ENCODE measurements at regions not wholly inside any gene's neighbourhood (a gene's known extent, or its start where the extent isn't known, plus 50 kb on each side); places are given as distances from the start of the nearest gene placed in this dataset.

GRCh38 chr10:33609546-33609945 lies 275.1 kb upstream of the NRP1 start:
- TF ChIP-seq, protein P1, sequence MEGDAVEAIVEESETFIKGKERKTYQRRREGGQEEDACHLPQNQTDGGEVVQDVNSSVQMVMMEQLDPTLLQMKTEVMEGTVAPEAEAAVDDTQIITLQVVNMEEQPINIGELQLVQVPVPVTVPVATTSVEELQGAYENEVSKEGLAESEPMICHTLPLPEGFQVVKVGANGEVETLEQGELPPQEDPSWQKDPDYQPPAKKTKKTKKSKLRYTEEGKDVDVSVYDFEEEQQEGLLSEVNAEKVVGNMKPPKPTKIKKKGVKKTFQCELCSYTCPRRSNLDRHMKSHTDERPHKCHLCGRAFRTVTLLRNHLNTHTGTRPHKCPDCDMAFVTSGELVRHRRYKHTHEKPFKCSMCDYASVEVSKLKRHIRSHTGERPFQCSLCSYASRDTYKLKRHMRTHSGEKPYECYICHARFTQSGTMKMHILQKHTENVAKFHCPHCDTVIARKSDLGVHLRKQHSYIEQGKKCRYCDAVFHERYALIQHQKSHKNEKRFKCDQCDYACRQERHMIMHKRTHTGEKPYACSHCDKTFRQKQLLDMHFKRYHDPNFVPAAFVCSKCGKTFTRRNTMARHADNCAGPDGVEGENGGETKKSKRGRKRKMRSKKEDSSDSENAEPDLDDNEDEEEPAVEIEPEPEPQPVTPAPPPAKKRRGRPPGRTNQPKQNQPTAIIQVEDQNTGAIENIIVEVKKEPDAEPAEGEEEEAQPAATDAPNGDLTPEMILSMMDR (IDR thresholded peaks at IDR 0.05; ENCODE audit: borderline replicate concordance) = no peak
- Histone ChIP-seq H3K27me3 (ENCODE audit: low read depth) (no peaks in the 10 kb centered on the region), H3K36me3 (no peaks in the 10 kb centered on the region), H3K4me3 (no peak overlapping the region), H3K4me1 (no peaks in the 10 kb centered on the region), H3K9me3 (replicated peaks) (peaks cover 18% of the 10 kb centered on the region), H3K27ac (replicated peaks) (no peak overlapping the region)
- intact Hi-C loops (cut with micrococcal nuclease) = no loop called here
- no peak for DNase-seq

DNA sequence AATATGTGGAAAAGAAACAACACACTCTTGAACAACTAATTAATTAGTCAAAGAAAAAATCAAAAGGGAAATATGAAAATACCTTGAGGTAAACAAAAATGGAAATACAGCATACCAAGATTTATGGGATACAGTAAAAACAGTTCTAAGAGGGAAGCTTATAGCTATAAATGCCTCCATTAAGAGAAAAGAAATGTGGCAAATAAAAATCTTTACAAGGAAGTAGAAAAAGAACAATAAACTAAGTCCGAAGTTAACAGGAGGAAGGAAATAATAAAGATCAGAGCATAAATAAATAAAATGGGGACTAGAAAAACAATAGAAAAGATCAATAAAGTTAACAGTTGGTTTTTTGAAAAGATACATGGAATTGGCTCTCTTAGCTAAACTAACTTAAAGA lies 267.8 kb upstream of the NRP1 start:
- Histone ChIP-seq H3K27ac (replicated peaks) (no peak overlapping the region), H3K36me3 (no peaks in the 10 kb centered on the region), H3K4me1 (no peaks in the 10 kb centered on the region), H3K9me3 (replicated peaks) (peaks cover 16% of the 10 kb centered on the region), H3K4me3 (no peak overlapping the region), H3K27me3 (ENCODE audit: low read depth) (no peaks in the 10 kb centered on the region)
- TF ChIP-seq, protein P1 (IDR thresholded peaks at IDR 0.05; ENCODE audit: borderline replicate concordance) = no peak
- intact Hi-C loops (cut with micrococcal nuclease) = no loop called here
- no peak for DNase-seq

DNA sequence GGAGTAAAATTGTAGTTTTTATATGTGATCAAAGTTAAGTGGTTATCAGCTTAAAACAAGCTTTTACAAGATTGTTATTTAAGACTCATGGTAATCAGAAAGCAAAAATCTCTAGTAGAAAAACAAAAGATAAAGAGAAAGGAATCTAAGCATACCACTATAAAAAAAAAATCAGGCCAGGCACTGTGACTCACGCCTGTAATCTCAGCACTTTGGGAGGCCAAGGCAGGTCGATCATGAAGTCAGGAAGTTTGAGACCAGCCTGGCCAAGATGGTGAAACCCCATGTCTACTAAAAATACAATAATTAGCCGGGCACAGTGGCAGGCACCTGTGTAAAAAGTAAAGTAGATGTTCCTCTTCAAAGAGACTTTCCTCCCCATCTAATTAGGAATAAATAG lies 265.9 kb upstream of the NRP1 start:
- TF ChIP-seq, protein P1 (IDR thresholded peaks at IDR 0.05; ENCODE audit: borderline replicate concordance) = no peak

DNA sequence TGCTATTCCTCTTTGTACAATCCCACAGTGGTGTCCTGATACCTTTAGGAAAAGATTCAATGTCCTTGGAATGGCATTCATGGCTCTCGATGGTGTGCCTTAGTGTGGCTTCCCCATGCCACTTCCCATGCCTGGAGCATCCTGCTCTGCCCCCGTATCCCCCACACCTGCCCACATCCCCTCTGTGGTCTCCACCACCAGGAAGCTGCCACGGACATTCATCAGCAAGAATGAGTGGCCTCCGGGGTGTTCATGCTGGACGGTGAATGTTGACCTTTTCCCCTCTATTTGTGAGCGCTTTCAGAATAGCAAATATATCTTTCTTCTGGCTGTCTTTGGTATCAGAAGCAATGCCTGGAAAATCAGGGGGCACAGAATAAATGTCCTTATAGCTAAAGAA lies 262.0 kb upstream of the NRP1 start:
- no peak for DNase-seq
- peaks cover 16% of the 10 kb centered on the region for H3K9me3 ChIP-seq (replicated peaks)
- no peaks in the 10 kb centered on the region for H3K4me1 ChIP-seq
- no peak overlapping the region for H3K27ac ChIP-seq (replicated peaks)
- TF ChIP-seq, protein P1 (IDR thresholded peaks at IDR 0.05; ENCODE audit: borderline replicate concordance) = no peak
- no peaks in the 10 kb centered on the region for H3K36me3 ChIP-seq
- H3K27me3 ChIP-seq (ENCODE audit: low read depth) = no peaks in the 10 kb centered on the region
- intact Hi-C loops (cut with micrococcal nuclease) = no loop called here
- no peak overlapping the region for H3K4me3 ChIP-seq

More for the DNA sequence above, 265.9 kb upstream of the NRP1 start:
- intact Hi-C loops (cut with micrococcal nuclease) = no loop called here
- Histone ChIP-seq H3K27ac (replicated peaks) (no peak overlapping the region), H3K4me3 (no peak overlapping the region), H3K27me3 (ENCODE audit: low read depth) (no peaks in the 10 kb centered on the region), H3K4me1 (no peaks in the 10 kb centered on the region), H3K9me3 (replicated peaks) (peaks cover 16% of the 10 kb centered on the region), H3K36me3 (no peaks in the 10 kb centered on the region)
- no peak for DNase-seq

DNA sequence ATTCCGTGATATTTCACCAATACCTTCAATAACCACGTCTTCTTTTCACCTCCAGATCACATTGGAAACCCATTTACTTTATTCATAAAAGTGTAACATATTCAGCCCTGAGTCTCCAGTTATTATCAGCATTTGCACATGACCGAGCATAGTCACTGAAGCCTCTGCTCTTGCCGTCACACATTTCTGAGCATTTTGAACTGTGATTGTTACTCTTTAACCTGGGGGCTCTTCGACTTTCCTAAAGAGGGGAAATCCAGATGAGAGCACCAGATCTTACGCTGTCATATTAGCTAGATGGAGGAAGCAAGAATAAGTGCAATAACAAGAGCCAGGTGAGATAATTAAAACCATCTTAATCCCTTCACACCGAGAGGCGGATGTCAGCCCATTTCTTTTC lies 260.0 kb upstream of the NRP1 start:
- intact Hi-C loops (cut with micrococcal nuclease) = no loop called here
- no peak for DNase-seq
- H3K36me3 ChIP-seq = no peaks in the 10 kb centered on the region
- no peak overlapping the region for H3K4me3 ChIP-seq
- no peaks in the 10 kb centered on the region for H3K4me1 ChIP-seq
- H3K27ac ChIP-seq (replicated peaks) = no peak overlapping the region
- H3K9me3 ChIP-seq (replicated peaks) = peaks cover 9% of the 10 kb centered on the region
- no peaks in the 10 kb centered on the region for H3K27me3 ChIP-seq (ENCODE audit: low read depth)
- TF ChIP-seq, protein P1 (IDR thresholded peaks at IDR 0.05; ENCODE audit: borderline replicate concordance) = no peak

Data from left ventricle myocardium inferior (tissue), 1 donor.